SK-N-SH treated with all-trans-retinoic acid at 6 μM for 48 hours (cell line): ENCODE measurements at regions not wholly inside any gene's neighbourhood (a gene's known extent, or its start where the extent isn't known, plus 50 kb on each side); places are given as distances from the start of the nearest gene placed in this dataset.

ENCODE experiments used
- ARNTL ChIP-seq: fragments of 450-650 bp; formaldehyde crosslinking; IDR thresholded peaks from 2 replicates; pipeline ENCODE4 v1.5.0; 2020; ENCODE audit warnings: low read depth, mild to moderate bottlenecking, moderate library complexity, borderline replicate concordance
- BACH2 ChIP-seq: fragments of 250-450 bp; sonication (Bioruptor Pico); IDR thresholded peaks from 2 replicates; pipeline ENCODE4 v1.9.0; 2021; ENCODE audit warnings: mild to moderate bottlenecking, borderline replicate concordance
- CREB5 ChIP-seq: fragments of 250-450 bp; sonication (Bioruptor Pico); IDR thresholded peaks from 2 replicates; pipeline ENCODE4 v1.5.1; 2020; ENCODE audit warnings: low read depth, mild to moderate bottlenecking, moderate library complexity
- CSDC2 ChIP-seq: fragments of 250-450 bp; sonication (Bioruptor Pico); IDR thresholded peaks from 2 replicates; pipeline ENCODE4 v1.5.0; 2020; ENCODE audit warnings: mild to moderate bottlenecking, moderate library complexity
- ESRRG ChIP-seq: fragments of 250-450 bp; sonication (Bioruptor Pico); IDR thresholded peaks from 2 replicates; pipeline ENCODE4 v1.6.1; 2021; ENCODE audit warnings: mild to moderate bottlenecking
- PATZ1 ChIP-seq: fragments of 250-450 bp; sonication (Bioruptor Pico); IDR thresholded peaks from 2 replicates; pipeline ENCODE4 v1.8.0; 2020; ENCODE audit warnings: mild to moderate bottlenecking, moderate library complexity, borderline replicate concordance
- POU6F1 ChIP-seq: fragments of 250-450 bp; sonication (Bioruptor Pico); IDR thresholded peaks from 2 replicates; pipeline ENCODE4 v1.8.0; 2021; ENCODE audit warnings: low read depth, mild to moderate bottlenecking, moderate library complexity, borderline replicate concordance
- RARB ChIP-seq: fragments of 250-450 bp; sonication (Bioruptor Pico); IDR thresholded peaks from 2 replicates; pipeline ENCODE4 v1.8.0; 2021; ENCODE audit warnings: mild to moderate bottlenecking, moderate library complexity
- SNAI2 ChIP-seq: fragments of 250-450 bp; sonication (Bioruptor Pico); IDR thresholded peaks from 2 replicates; pipeline ENCODE4 v1.5.0; 2020; ENCODE audit warnings: mild to moderate bottlenecking, moderate library complexity
- TSHZ2 ChIP-seq: fragments of 250-450 bp; sonication (Bioruptor Pico); IDR thresholded peaks from 2 replicates; pipeline ENCODE4 v1.5.0; 2020; ENCODE audit warnings: mild to moderate bottlenecking, moderate library complexity
- ZC3H10 ChIP-seq: fragments of 250-450 bp; sonication (Bioruptor Pico); IDR thresholded peaks from 2 replicates; pipeline ENCODE4 v1.5.1; 2021; ENCODE audit warnings: mild to moderate bottlenecking, moderate library complexity
- ZFP3 ChIP-seq: fragments of 250-450 bp; sonication (Bioruptor Pico); IDR thresholded peaks from 2 replicates; pipeline ENCODE4 v1.5.0; 2020; ENCODE audit warnings: mild to moderate bottlenecking, moderate library complexity
- ZFP30 ChIP-seq: fragments of 450-650 bp; formaldehyde crosslinking; IDR thresholded peaks from 2 replicates; pipeline ENCODE4 v1.5.0; 2022; ENCODE audit warnings: mild to moderate bottlenecking, moderate library complexity
- ZNF70 ChIP-seq: fragments of 450-650 bp; formaldehyde crosslinking; IDR thresholded peaks from 2 replicates; pipeline ENCODE4 v1.5.0; 2020; ENCODE audit warnings: mild to moderate bottlenecking, moderate library complexity

DNA sequence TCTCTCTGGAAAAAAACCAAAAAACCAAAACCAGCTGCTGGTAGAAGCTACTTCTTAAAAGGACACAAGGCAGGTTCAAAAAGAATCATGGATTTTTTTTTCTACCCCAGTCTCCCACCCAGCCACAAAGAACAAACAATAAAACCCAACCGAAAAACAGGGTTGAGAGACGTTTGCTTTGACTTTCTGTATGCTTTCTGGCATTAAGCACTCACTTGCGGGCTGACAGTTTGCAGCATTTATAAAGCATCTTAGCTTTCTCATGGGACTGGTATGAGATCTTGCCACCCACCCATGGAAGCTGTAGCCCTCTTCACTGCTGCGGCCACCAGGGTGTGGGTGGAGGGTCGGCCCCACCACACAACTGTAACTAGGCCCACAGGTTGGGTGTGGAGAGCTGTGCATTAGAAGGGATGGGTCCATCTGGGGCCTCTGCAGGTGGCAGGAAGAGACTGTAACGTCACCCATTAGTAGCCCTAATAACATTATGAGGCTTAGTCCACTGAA is 165.7 kb downstream of the RHOU start:
- TF ChIP-seq ZNF70 (CRISPR knock-in tag) (no peak), SNAI2 (no peak), PATZ1 (CRISPR knock-in tag) (no peak), CSDC2 (CRISPR knock-in tag) (no peak), RARB (no peak), ESRRG (CRISPR knock-in tag) (no peak), ZFP30 (no peak), BACH2 (CRISPR knock-in tag) (no peak), ARNTL (CRISPR knock-in tag) (no peak), CREB5 (no peak), ZC3H10 (CRISPR knock-in tag) (no peak), TSHZ2 (CRISPR knock-in tag) (no peak), POU6F1 (no peak), ZFP3 (no peak)
